ENCODE measurements at regions not wholly inside any gene's neighbourhood (a gene's known extent, or its start where the extent isn't known, plus 50 kb on each side); places are given as distances from the start of the nearest gene placed in this dataset.

DNA sequence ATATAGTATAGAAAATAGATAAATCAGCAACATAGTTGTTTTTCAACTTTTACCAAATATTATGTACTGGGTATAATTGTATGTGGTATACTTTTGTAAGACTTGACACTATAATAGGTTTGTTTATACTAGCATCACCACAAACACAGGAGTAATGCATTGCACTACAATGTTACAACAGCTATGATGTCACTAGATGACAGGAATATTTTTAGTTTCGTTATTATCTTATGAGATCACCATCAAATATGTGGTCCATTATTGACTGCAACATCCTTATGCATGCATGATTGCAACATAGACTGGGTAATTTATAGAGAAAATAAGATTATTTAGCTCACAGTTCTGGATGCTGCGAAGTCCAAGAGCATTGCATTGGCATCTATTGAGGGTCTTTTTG is 678.4 kb upstream of the ZNF804A start:
- Histone ChIP-seq H3K4me2 (ENCODE audit: low read length) (no peak overlapping the region), H2AFZ (ENCODE audit: low read length) (no peak overlapping the region), H3K9me3 (ENCODE audit: low read length) (no peaks in the 10 kb centered on the region), H3K79me2 (ENCODE audit: insufficient read depth, low read length) (no peaks in the 10 kb centered on the region), H3K36me3 (ENCODE audit: insufficient read depth, low read length) (no peaks in the 10 kb centered on the region), H3K4me3 (ENCODE audit: low read depth, low read length, poor library complexity, severe bottlenecking) (no peak overlapping the region), H4K20me1 (ENCODE audit: insufficient read depth, low read length) (no peaks in the 10 kb centered on the region), H3K9ac (ENCODE audit: low read length) (no peak overlapping the region), H3K9me2 (ENCODE audit: low read depth, low read length) (no peaks in the 10 kb centered on the region), H3K4me1 (ENCODE audit: insufficient read depth, low read length, severe bottlenecking) (no peaks in the 10 kb centered on the region), H3F3A (ENCODE audit: insufficient read depth, low read length) (no peaks in the 10 kb centered on the region), H3K27ac (ENCODE audit: low read depth, low read length, poor library complexity, severe bottlenecking) (no peak overlapping the region), H3K27me3 (ENCODE audit: insufficient read depth, low read length) (no peaks in the 10 kb centered on the region)
- TF ChIP-seq EZH2 (IDR thresholded peaks at IDR 0.05; ENCODE audit: borderline replicate concordance, low read length) = no peak
- TF ChIP-seq, protein P1, sequence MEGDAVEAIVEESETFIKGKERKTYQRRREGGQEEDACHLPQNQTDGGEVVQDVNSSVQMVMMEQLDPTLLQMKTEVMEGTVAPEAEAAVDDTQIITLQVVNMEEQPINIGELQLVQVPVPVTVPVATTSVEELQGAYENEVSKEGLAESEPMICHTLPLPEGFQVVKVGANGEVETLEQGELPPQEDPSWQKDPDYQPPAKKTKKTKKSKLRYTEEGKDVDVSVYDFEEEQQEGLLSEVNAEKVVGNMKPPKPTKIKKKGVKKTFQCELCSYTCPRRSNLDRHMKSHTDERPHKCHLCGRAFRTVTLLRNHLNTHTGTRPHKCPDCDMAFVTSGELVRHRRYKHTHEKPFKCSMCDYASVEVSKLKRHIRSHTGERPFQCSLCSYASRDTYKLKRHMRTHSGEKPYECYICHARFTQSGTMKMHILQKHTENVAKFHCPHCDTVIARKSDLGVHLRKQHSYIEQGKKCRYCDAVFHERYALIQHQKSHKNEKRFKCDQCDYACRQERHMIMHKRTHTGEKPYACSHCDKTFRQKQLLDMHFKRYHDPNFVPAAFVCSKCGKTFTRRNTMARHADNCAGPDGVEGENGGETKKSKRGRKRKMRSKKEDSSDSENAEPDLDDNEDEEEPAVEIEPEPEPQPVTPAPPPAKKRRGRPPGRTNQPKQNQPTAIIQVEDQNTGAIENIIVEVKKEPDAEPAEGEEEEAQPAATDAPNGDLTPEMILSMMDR (IDR thresholded peaks at IDR 0.05; ENCODE audit: low read length) = no peak

DNA sequence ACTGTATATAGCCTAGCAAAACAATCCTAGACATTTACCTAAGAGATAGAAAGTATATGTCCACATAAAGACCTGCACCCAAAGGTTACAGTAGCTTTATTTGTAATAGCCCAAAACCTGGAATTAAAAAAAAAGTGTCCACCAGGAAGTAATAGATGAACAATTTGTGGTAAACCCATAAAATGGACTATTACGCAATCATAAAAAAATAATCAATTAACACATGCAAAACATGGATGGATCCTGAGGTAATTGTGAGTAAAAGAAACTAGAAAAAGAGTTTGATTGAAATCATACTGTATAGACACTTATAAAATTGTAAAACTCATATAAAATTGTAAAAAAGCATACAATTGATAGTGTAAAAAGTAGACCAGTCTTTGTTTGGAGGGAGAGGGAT is 673.0 kb upstream of the ZNF804A start:
- H3K9me3 ChIP-seq (ENCODE audit: low read length) = no peaks in the 10 kb centered on the region
- no peaks in the 10 kb centered on the region for H3K4me1 ChIP-seq (ENCODE audit: insufficient read depth, low read length, severe bottlenecking)

DNA sequence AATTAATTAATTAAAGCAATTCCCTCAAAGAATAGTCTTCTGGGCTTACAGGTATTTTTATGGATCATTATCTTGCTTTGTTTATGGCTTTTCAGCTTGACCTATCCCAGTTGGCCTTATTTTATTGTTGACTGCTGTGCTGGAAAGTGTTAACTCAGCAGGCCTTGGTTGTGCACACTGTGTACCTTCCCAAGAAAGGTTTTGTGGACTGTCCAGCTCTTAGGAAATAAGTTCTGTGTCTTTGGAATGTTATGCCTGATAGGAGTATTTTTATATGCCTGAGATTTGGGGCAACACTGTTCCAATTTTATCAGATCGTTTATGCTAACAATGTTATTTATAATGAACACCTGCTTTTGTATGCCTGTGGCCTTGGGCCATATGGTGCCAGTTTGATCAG is 671.9 kb upstream of the ZNF804A start:
- Histone ChIP-seq H3K9ac (ENCODE audit: low read length) (no peak overlapping the region), H4K20me1 (ENCODE audit: insufficient read depth, low read length) (no peaks in the 10 kb centered on the region), H3K36me3 (ENCODE audit: insufficient read depth, low read length) (no peaks in the 10 kb centered on the region), H3K9me2 (ENCODE audit: low read depth, low read length) (no peaks in the 10 kb centered on the region), H3K9me3 (ENCODE audit: low read length) (no peaks in the 10 kb centered on the region), H3K4me2 (ENCODE audit: low read length) (no peak overlapping the region), H3K4me3 (ENCODE audit: low read depth, low read length, poor library complexity, severe bottlenecking) (no peak overlapping the region), H3K27ac (ENCODE audit: low read depth, low read length, poor library complexity, severe bottlenecking) (no peak overlapping the region), H3K79me2 (ENCODE audit: insufficient read depth, low read length) (no peaks in the 10 kb centered on the region), H3K4me1 (ENCODE audit: insufficient read depth, low read length, severe bottlenecking) (no peaks in the 10 kb centered on the region), H3K27me3 (ENCODE audit: insufficient read depth, low read length) (no peaks in the 10 kb centered on the region), H3F3A (ENCODE audit: insufficient read depth, low read length) (no peaks in the 10 kb centered on the region), H2AFZ (ENCODE audit: low read length) (no peak overlapping the region)
- no peak for TF ChIP-seq EZH2 (IDR thresholded peaks at IDR 0.05; ENCODE audit: borderline replicate concordance, low read length)
- TF ChIP-seq, protein P1 (IDR thresholded peaks at IDR 0.05; ENCODE audit: low read length) = no peak

More for the DNA sequence above, 673.0 kb upstream of the ZNF804A start:
- Histone ChIP-seq H3K4me3 (ENCODE audit: low read depth, low read length, poor library complexity, severe bottlenecking) (no peak overlapping the region), H3K27ac (ENCODE audit: low read depth, low read length, poor library complexity, severe bottlenecking) (no peak overlapping the region), H3F3A (ENCODE audit: insufficient read depth, low read length) (no peaks in the 10 kb centered on the region), H3K9me2 (ENCODE audit: low read depth, low read length) (no peaks in the 10 kb centered on the region), H3K27me3 (ENCODE audit: insufficient read depth, low read length) (no peaks in the 10 kb centered on the region), H3K36me3 (ENCODE audit: insufficient read depth, low read length) (no peaks in the 10 kb centered on the region), H3K79me2 (ENCODE audit: insufficient read depth, low read length) (no peaks in the 10 kb centered on the region), H2AFZ (ENCODE audit: low read length) (no peak overlapping the region), H3K9ac (ENCODE audit: low read length) (no peak overlapping the region), H3K4me2 (ENCODE audit: low read length) (no peak overlapping the region), H4K20me1 (ENCODE audit: insufficient read depth, low read length) (no peaks in the 10 kb centered on the region)
- no peak for TF ChIP-seq EZH2 (IDR thresholded peaks at IDR 0.05; ENCODE audit: borderline replicate concordance, low read length)
- TF ChIP-seq, protein P1 (IDR thresholded peaks at IDR 0.05; ENCODE audit: low read length) = no peak

Data from OCI-LY1 (cell line).